Renal cortex interstitium (tissue), 11 donors: ENCODE measurements at regions not wholly inside any gene's neighbourhood (a gene's known extent, or its start where the extent isn't known, plus 50 kb on each side); places are given as distances from the start of the nearest gene placed in this dataset.

Experiments used
- DNase-seq, 11 donors: peaks; one replicate each; pipeline ENCODE4 v3.0.0-alpha.2; 2013; ENCODE audit warnings: low read depth in 9 of 11, low spot score in 4 of 11; ENCODE audit errors: extremely low read depth in 1 of 11

DNA sequence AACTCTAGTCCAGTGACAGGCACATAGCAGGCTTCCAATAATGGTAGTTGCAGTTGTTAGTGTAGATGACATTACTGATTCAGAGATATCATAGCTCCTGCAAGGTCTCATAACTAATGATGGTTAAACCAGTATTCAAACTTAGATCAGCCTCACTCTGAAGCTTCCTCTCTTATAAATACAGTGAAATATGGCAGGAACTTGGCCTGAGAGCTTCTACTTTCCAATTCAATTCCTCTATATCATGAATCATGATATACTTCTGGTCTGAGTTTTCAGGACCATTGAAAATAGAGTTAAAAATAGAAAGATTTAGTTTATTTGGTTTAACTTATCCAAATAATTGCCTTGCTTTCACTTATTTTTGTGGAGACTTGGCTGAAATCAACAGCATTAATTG lies 167.5 kb upstream of the NOVA1 start:
- DNase-seq, result no peak

DNA sequence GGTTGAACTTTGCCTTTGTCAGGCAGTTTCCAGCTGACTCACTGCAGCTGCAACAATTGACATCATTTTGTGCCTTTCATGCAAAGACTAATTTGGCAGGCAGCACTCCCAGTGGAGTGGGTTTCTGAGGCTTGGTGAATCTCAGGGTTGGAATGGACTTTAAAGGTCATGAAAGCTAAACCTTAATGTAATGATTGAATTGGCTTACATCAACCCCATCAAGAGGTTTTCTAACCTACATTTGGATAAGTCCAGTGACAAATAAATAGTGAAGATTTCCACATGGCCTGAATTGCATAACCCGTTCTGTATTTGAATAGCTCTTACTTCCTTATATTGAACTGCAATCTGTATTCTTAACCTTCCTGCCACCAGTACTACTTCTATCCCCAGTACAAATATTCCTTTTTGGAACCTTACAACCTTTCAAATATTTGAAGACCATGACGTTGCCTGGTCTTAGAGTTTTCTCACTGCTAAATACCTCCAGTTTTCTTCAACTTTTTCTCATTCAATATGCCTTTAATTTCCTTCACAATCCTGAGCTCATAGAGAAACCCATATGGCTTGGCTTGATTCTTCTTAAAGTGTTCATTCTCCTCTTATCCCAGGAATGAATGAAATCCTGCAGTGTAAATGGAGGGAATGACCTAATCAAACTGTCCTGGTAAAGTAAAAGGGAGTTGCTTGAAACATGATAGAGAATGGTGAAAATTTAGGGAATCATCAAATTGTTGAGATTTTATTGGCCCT lies 168.1 kb upstream of the NOVA1 start:
- DNase-seq, result peak in 9 of 11 donors; percentile 1 to 19 (median 4)

DNA sequence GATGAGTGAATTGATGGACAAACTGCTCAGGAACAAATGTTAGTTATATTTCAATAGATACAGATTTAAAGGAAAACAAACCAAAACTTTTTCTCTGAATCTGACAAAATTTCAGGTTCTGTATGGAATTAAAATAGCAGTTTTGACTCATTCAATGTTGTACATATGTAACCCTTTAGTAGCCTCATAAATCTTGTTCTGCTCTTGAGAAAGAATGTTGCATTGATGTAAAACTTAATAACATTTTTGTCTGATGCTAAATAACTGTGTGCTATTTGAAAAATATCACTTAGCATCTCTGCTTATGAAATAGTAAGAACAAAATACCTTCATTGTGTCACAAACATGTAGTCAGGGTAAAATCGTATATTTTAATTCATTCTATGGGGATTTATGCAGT lies 168.9 kb upstream of the NOVA1 start:
- no peak for DNase-seq

- no peak for DNase-seq
These were observed 176.2 kb upstream of the NOVA1 start for GRCh38 chr14:26773906-26774593.

GRCh38 chr14:26775765-26776563 lies 178.1 kb upstream of the NOVA1 start:
- DNase-seq, result no peak

GRCh38 chr14:26791117-26791806 lies 193.4 kb upstream of the NOVA1 start:
- no peak for DNase-seq

GRCh38 chr14:26794731-26795130 lies 196.9 kb upstream of the NOVA1 start:
- no peak for DNase-seq

DNA sequence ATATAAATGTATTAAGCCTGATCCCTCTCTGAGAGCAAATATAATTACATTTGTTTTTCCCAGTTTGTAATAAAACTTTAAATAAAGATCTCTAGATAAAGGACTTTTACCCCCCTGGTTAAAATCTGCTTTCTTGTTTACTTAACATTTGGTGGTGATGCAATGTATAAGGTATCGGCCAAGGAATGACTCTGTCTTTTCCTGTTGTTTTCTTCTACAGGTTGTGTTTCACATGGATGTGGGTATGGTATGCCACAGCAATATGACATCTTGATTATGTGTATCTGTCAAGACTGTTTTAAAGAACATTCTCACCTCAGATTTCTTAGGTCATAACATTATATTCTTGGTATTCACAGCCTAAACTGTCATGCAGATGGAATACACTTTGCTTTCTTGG lies 210.6 kb upstream of the NOVA1 start:
- DNase-seq, result no peak

GRCh38 chr14:26810631-26811030 lies 212.8 kb upstream of the NOVA1 start:
- no peak for DNase-seq

GRCh38 chr14:26811756-26812305 lies 214.0 kb upstream of the NOVA1 start:
- DNase-seq, result no peak

DNA sequence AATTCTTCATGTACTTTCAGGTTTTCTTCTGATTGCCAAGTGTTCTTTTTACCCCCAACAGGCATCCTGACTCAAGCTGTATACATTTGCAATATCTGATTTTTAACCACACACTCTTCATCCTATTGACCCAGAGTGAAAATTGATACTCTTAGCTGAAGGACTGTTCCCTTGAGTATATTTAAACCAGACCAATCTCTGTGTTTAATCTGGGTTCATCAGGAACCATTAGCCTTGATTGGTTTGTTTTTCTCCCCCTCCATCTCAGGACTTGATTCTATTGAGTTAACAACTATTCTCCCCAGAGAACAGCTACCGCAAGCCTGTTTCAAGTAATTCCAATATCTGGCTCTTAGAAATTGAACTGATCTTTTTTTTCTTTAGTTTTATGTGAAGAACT lies 222.3 kb upstream of the NOVA1 start:
- DNase-seq, result no peak

DNA sequence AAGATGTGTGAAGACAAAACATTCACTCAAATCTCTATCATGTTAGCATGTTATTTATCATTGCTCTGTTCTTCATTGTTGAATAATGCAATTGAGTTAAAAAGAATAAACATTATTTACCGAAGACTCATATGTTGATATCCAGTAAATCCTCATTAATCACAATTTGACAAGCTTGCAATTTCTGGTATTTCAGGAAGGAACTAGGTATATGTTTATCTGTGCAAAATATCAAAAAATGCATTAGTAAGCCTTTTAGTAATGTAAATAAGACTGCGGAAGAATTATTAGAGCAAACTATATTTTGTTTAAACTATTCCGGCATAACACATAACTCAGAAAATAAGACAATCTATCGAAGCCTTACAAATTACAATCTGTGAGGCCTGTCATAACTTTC lies 222.7 kb upstream of the NOVA1 start:
- no peak for DNase-seq

DNA sequence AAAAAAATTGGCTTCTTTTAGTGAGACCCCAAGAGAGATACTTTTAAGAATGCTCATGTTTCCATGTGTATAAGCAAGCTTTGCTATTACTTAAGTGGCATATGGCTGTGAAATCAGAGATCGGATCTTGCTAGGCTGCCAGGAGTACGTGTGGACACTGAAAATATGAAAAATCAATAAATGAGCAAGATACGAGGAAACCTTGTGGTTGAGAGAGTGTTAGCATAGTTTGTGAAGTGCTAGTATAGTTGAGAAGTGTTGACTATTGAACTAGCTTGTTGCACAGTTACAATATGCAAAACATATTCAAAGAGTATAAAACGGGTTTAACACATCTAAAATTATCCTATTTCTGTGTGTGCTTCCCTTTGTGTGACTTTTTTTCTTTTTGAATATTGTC lies 230.9 kb upstream of the NOVA1 start:
- DNase-seq, result no peak

- no peak for DNase-seq
These were observed 235.9 kb upstream of the NOVA1 start for GRCh38 chr14:26833621-26834176.

DNA sequence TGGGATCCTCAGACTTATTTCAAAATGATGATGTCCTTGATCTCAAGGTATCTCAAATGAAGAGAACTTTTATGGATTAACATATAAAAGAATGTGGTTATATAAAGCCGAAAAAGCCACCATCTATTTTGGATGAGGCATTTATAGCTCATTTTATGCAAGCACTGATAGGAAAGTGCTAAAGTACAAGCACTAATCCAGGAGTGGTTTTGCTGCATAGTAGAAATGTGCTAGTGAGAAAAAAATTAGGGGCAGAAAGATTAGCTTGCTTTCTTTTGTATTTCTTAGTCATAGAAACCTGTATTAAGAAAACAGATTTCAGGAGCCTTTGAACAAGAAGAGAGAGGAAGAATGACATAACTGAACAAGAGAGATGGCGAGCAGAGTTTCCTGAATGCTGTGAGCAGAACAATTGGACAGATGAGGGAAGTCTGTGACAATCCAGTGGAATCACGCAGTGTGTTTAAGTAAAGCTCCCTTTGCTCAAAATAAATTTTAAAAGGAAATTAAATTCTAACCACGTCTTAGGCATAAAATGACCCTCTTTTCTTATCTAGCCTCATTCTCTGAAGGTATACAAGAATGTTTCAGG lies 238.2 kb upstream of the NOVA1 start:
- no peak for DNase-seq

DNA sequence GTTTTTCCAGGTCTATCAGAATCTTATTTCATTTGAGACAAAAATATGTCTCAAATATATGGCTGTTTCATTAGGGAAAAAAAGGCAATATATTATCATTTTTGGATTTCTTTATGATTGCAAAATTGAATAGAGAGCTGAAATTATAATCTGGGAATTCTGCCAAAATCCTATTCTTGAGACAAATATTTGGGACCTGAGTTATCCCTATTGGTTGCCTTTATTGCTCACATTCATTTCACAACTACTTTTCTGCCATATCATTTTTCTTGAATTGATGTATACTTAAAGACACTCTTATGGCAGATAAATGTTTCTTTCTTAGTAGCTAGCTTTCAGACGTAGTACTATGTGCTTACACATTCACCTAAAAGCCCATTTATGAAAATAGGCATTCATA lies 241.6 kb upstream of the NOVA1 start:
- no peak for DNase-seq

DNA sequence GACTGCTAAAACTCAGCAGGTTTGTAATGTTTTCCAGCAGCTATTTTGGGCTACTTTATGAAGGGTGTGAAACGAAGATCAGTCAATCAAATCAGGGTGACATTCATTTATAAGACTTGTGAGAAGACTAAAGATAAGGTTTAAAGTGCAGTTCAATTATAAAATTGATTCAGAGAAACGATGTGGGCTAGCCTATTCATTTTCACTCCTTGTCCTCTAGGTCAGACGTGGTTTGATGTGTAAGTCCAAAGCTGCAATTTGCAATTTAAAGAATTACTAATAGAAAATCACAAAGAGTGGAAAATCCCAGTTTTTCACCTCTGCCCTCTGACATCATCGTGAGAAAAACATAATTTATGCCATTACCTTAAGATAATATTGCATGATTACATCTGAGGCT lies 243.5 kb upstream of the NOVA1 start:
- DNase-seq, result no peak

DNA sequence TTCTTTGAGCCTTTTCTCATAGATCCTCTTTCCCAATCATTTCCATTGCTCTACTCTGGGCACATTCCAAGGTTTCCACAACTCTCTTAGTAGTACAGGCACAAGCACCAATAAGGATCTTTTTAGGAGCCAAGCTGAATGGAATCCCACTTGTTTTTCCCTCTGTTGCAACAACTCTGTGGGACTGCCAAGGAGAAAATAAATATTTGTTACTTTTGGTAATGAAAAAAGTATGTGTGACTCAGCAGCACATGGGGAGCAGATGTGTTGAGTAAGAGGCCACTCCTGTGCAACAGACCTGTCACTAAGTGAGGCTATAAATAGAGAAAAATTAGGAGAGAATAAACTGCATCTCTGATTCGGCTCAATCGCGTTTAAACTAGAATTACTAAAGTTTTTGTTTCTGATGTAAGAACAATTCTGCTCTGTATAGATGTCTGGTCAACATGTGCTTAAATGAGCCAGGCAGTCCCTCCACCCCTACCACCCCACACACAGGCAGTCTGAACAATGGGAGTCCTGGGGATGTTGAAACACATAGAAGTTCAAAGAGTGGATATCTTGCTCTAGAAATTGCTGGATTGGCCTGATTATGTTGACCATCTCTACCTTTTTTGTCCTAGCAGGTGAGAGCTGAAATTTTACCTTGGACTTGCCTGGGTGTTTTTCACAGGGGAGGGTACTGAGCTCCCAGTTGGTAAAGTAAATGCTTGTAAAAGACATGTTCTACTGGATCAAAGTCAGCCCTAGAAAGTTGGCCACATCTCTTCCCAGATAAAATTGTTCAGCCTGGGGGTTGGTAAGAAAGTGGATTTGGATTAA lies 244.3 kb upstream of the NOVA1 start:
- no peak for DNase-seq
